LHCN-M2 (cell line): ENCODE measurements at regions not wholly inside any gene's neighbourhood (a gene's known extent, or its start where the extent isn't known, plus 50 kb on each side); places are given as distances from the start of the nearest gene placed in this dataset.

ENCODE experiments used
- DNase-seq: peaks from one replicate; pipeline ENCODE4 v3.0.0-alpha.2; 2012; ENCODE audit warnings: low read depth

GRCh38 chr1:172801771-172802322 lies 142.9 kb downstream of the FASLG start:
- DNase-seq, result no peak

GRCh38 chr1:172809750-172810149 lies 150.8 kb downstream of the FASLG start:
- DNase-seq, result no peak

- no peak for DNase-seq
These were observed 151.7 kb downstream of the FASLG start for GRCh38 chr1:172810480-172811175.

GRCh38 chr1:172811694-172812093 lies 152.8 kb downstream of the FASLG start:
- DNase-seq, result no peak

GRCh38 chr1:172812118-172812517 lies 153.2 kb downstream of the FASLG start:
- DNase-seq, result no peak

GRCh38 chr1:172813330-172813729 lies 154.4 kb downstream of the FASLG start:
- DNase-seq, result no peak

GRCh38 chr1:172814428-172814827 lies 155.5 kb downstream of the FASLG start:
- no peak for DNase-seq

GRCh38 chr1:172815740-172816139 lies 156.8 kb downstream of the FASLG start:
- DNase-seq, result peak; percentile 70

GRCh38 chr1:172818841-172819527 lies 160.1 kb downstream of the FASLG start:
- no peak for DNase-seq

- DNase-seq, result no peak
These were observed 161.7 kb downstream of the FASLG start for GRCh38 chr1:172820475-172821158.

- peak; percentile 94 for DNase-seq
These were observed 162.8 kb downstream of the FASLG start for GRCh38 chr1:172821609-172822274.

- no peak for DNase-seq
These were observed 164.0 kb downstream of the FASLG start for GRCh38 chr1:172822886-172823285.

- DNase-seq, result peak; percentile 97
These were observed 164.6 kb downstream of the FASLG start for GRCh38 chr1:172823534-172823933.

GRCh38 chr1:172824209-172824608 lies 165.3 kb downstream of the FASLG start:
- peak; percentile 31 for DNase-seq

- peak; percentile 96 for DNase-seq
These were observed 167.3 kb downstream of the FASLG start for GRCh38 chr1:172826096-172826741.

- DNase-seq, result no peak
These were observed 168.4 kb downstream of the FASLG start for GRCh38 chr1:172827301-172827700.

GRCh38 chr1:172827841-172828240 lies 168.9 kb downstream of the FASLG start:
- DNase-seq, result no peak

GRCh38 chr1:172832006-172832725 lies 173.3 kb downstream of the FASLG start:
- DNase-seq, result no peak

- DNase-seq, result peak; percentile 38
These were observed 175.1 kb downstream of the FASLG start for GRCh38 chr1:172833954-172834353.

GRCh38 chr1:172834609-172835008 lies 175.7 kb downstream of the FASLG start:
- DNase-seq, result no peak

GRCh38 chr1:172835834-172836233 lies 176.9 kb downstream of the FASLG start:
- DNase-seq, result no peak
